ENCODE measurements at regions not wholly inside any gene's neighbourhood (a gene's known extent, or its start where the extent isn't known, plus 50 kb on each side); places are given as distances from the start of the nearest gene placed in this dataset.

DNA sequence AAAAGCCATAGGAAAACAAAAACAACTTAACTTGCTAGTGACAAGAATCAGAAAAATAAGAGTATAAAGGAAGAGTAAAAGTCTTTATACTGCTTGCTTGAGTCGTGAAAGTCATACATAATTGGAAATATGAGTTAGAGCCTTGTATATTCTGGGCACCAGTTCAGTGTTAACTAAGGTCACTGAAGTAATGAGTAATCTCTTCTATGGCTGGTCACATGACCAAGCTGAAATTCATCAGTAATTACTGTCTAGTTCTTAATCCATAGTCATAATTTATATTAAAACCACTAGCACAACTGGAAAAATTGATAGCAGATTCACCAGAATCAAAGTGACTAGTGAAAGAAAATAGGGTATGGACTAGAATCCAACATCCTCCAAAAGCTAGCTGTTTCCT, 84.4 kb upstream of the SLC5A12 start (continued):
- TF ChIP-seq, protein P1, sequence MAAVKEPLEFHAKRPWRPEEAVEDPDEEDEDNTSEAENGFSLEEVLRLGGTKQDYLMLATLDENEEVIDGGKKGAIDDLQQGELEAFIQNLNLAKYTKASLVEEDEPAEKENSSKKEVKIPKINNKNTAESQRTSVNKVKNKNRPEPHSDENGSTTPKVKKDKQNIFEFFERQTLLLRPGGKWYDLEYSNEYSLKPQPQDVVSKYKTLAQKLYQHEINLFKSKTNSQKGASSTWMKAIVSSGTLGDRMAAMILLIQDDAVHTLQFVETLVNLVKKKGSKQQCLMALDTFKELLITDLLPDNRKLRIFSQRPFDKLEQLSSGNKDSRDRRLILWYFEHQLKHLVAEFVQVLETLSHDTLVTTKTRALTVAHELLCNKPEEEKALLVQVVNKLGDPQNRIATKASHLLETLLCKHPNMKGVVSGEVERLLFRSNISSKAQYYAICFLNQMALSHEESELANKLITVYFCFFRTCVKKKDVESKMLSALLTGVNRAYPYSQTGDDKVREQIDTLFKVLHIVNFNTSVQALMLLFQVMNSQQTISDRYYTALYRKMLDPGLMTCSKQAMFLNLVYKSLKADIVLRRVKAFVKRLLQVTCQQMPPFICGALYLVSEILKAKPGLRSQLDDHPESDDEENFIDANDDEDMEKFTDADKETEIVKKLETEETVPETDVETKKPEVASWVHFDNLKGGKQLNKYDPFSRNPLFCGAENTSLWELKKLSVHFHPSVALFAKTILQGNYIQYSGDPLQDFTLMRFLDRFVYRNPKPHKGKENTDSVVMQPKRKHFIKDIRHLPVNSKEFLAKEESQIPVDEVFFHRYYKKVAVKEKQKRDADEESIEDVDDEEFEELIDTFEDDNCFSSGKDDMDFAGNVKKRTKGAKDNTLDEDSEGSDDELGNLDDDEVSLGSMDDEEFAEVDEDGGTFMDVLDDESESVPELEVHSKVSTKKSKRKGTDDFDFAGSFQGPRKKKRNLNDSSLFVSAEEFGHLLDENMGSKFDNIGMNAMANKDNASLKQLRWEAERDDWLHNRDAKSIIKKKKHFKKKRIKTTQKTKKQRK (IDR thresholded peaks at IDR 0.05; ENCODE audit: low read depth, low read length), result no peak
- no peak for TF ChIP-seq ESRRA (IDR thresholded peaks at IDR 0.05; ENCODE audit: low read length)
- no peak for TF ChIP-seq NFYB (IDR thresholded peaks at IDR 0.05; ENCODE audit: insufficient read depth, low read depth, low read length)
- no peak for TF ChIP-seq POU2F2 (IDR thresholded peaks at IDR 0.05; ENCODE audit: borderline replicate concordance, low read depth, low read length)
- TF ChIP-seq, protein P2, sequence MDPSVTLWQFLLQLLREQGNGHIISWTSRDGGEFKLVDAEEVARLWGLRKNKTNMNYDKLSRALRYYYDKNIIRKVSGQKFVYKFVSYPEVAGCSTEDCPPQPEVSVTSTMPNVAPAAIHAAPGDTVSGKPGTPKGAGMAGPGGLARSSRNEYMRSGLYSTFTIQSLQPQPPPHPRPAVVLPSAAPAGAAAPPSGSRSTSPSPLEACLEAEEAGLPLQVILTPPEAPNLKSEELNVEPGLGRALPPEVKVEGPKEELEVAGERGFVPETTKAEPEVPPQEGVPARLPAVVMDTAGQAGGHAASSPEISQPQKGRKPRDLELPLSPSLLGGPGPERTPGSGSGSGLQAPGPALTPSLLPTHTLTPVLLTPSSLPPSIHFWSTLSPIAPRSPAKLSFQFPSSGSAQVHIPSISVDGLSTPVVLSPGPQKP (IDR thresholded peaks at IDR 0.05; ENCODE audit: low read depth, low read length), result no peak
- no peak for TF ChIP-seq ATF7 (IDR thresholded peaks at IDR 0.05; ENCODE audit: low read depth)
- no peak for TF ChIP-seq KLF5 (IDR thresholded peaks at IDR 0.05; ENCODE audit: partially characterized antibody)
- no peak for TF ChIP-seq TCF3 (IDR thresholded peaks at IDR 0.05; ENCODE audit: borderline replicate concordance, insufficient read depth, low read depth, low read length)
- no peak for TF ChIP-seq NFIC (IDR thresholded peaks at IDR 0.05; ENCODE audit: low read depth, low read length)
- no peak for TF ChIP-seq NFXL1 (IDR thresholded peaks at IDR 0.05; ENCODE audit: borderline replicate concordance)
- TF ChIP-seq BCL11A (IDR thresholded peaks at IDR 0.05; ENCODE audit: low read depth, low read length), result no peak
- TF ChIP-seq, protein P3, sequence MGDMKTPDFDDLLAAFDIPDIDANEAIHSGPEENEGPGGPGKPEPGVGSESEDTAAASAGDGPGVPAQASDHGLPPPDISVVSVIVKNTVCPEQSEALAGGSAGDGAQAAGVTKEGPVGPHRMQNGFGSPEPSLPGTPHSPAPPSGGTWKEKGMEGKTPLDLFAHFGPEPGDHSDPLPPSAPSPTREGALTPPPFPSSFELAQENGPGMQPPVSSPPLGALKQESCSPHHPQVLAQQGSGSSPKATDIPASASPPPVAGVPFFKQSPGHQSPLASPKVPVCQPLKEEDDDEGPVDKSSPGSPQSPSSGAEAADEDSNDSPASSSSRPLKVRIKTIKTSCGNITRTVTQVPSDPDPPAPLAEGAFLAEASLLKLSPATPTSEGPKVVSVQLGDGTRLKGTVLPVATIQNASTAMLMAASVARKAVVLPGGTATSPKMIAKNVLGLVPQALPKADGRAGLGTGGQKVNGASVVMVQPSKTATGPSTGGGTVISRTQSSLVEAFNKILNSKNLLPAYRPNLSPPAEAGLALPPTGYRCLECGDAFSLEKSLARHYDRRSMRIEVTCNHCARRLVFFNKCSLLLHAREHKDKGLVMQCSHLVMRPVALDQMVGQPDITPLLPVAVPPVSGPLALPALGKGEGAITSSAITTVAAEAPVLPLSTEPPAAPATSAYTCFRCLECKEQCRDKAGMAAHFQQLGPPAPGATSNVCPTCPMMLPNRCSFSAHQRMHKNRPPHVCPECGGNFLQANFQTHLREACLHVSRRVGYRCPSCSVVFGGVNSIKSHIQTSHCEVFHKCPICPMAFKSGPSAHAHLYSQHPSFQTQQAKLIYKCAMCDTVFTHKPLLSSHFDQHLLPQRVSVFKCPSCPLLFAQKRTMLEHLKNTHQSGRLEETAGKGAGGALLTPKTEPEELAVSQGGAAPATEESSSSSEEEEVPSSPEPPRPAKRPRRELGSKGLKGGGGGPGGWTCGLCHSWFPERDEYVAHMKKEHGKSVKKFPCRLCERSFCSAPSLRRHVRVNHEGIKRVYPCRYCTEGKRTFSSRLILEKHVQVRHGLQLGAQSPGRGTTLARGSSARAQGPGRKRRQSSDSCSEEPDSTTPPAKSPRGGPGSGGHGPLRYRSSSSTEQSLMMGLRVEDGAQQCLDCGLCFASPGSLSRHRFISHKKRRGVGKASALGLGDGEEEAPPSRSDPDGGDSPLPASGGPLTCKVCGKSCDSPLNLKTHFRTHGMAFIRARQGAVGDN (IDR thresholded peaks at IDR 0.05), result no peak

Data from GM12878 (cell line).